Activated naive CD4-positive, alpha-beta T cell treated with anti-CD3 and anti-CD28 coated beads for 36 hours (primary cell): ENCODE measurements at regions not wholly inside any gene's neighbourhood (a gene's known extent, or its start where the extent isn't known, plus 50 kb on each side); places are given as distances from the start of the nearest gene placed in this dataset.

Experiments
- CTCF ChIA-PET: fragments of 350-600 bp; sonication (Branson Sonifier 250); formaldehyde crosslinking; loops from one replicate; lab custom pipeline; 2021; ENCODE audit warnings: antibody characterized with exemption; lab: Charles Lee
- DNase-seq: peaks from one replicate; pipeline ENCODE4 v3.0.0-alpha.2; 2020
- H3K27ac Mint-ChIP-seq: one replicate; pipeline ENCODE4 v1.8.0; 2021; ENCODE audit warnings: mild to moderate bottlenecking, mixed read lengths
- H3K27me3 Mint-ChIP-seq: one replicate; pipeline ENCODE4 v1.8.0; 2021; ENCODE audit warnings: low read depth, mixed read lengths
- H3K36me3 Mint-ChIP-seq: one replicate; pipeline ENCODE4 v1.8.0; 2021; ENCODE audit warnings: low read depth, mixed read lengths
- H3K4me1 Mint-ChIP-seq: one replicate; pipeline ENCODE4 v1.8.0; 2021; ENCODE audit warnings: low read depth, mixed read lengths
- H3K4me3 Mint-ChIP-seq: one replicate; pipeline ENCODE4 v1.8.0; 2021; ENCODE audit warnings: mild to moderate bottlenecking, moderate library complexity, mixed read lengths
- H3K9me3 Mint-ChIP-seq: one replicate; pipeline ENCODE4 v1.8.0; 2021; ENCODE audit warnings: mixed read lengths
- intact Hi-C: fragments of 100-400 bp; cut with micrococcal nuclease; formaldehyde crosslinking; loops from one replicate; pipeline ENCODE4 v1.15.1; 2023

DNA sequence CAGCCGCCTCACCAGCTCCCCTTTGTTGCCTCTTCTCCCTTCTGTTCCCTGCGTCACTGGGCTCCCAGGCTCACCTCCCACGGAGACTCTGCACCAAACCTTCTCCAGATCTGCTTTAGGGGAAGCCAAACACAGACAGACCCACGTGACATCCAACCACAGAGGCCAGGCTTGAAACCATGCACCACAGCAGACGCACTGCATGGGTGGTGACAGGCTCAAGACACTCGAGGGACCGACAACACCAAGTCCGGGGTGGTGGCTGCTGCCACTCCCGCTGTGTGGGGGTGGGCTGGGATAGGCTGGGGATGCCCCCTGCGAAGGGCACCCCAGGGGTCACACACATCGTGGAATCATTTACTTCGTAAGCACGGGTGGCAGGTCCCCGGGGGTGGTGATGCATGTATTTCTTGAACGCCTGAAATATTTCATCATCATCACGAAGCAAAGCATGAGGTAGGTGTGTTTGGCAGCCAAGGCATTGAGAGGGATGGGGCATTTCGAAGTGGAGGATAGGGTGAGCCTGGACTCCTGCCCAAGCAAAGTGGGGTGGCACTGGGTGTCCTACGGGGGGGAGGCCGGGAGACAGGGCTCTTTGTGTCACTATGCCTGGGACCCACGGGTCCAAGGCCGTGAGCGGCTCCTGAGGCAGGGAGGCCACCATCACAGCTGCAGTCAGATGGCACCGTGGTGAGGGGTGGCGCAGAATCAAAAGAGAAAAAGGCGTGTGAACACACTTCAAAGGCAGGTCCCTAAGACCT lies 66.8 kb upstream of the RFLNA start:
- CTCF ChIA-PET, result no interaction called here
- H3K36me3 Mint-ChIP-seq, result no peaks in the 10 kb centered on the region
- peaks cover 16% of the 10 kb centered on the region for H3K27me3 Mint-ChIP-seq
- peaks cover 9% of the 10 kb centered on the region for H3K4me1 Mint-ChIP-seq
- intact Hi-C loops, result no loop called here
- DNase-seq, result no peak
- peaks cover 9% of the 10 kb centered on the region for H3K9me3 Mint-ChIP-seq
- no peak overlapping the region for H3K4me3 Mint-ChIP-seq
- H3K27ac Mint-ChIP-seq, result no peak overlapping the region

- no peak for DNase-seq
- H3K9me3 Mint-ChIP-seq, result peaks cover 9% of the 10 kb centered on the region
- intact Hi-C loops, result no loop called here
- CTCF ChIA-PET, result no interaction called here
- no peak overlapping the region for H3K27ac Mint-ChIP-seq
- H3K4me1 Mint-ChIP-seq, result no peaks in the 10 kb centered on the region
- no peak overlapping the region for H3K4me3 Mint-ChIP-seq
- H3K36me3 Mint-ChIP-seq, result no peaks in the 10 kb centered on the region
- H3K27me3 Mint-ChIP-seq, result peaks cover 18% of the 10 kb centered on the region
Measured at GRCh38 chr12:124229520-124229919, 65.4 kb upstream of the RFLNA start.

DNA sequence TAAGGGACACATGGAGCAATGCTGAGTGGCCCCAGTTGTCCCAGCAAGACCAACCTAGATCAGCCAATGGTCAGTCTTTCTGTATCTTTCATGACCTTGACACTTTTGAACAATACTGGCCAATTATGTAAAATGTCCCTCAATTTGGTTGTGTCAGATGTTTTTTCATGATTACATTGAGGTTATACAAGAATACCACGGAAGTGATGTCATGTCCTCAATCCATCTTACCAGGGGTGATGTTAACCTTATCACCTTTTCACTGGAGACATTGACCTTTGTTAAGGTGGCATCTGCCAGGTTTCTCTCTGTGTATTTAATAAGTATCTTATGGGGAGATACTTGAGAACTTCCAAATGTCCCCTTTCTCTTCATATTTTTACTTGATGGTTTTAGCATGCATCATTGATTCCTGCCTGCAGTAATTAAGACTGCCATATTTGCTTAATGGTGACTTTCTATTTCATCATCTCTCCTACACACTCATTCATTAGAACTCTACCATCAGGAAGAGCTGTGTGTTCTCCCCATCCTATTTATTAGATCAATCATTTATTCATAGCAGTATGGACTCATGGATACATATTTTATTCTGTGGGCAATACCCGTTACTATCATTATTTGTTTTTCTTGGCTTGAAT lies 64.7 kb upstream of the RFLNA start:
- H3K27ac Mint-ChIP-seq, result no peak overlapping the region
- H3K4me1 Mint-ChIP-seq, result no peaks in the 10 kb centered on the region
- H3K36me3 Mint-ChIP-seq, result no peaks in the 10 kb centered on the region
- CTCF ChIA-PET, result no interaction called here
- H3K27me3 Mint-ChIP-seq, result peaks cover 16% of the 10 kb centered on the region
- peaks cover 12% of the 10 kb centered on the region for H3K9me3 Mint-ChIP-seq
- no peak for DNase-seq
- intact Hi-C loops, result no loop called here
- no peak overlapping the region for H3K4me3 Mint-ChIP-seq

GRCh38 chr12:124230789-124231188 lies 64.1 kb upstream of the RFLNA start:
- H3K27ac Mint-ChIP-seq, result no peak overlapping the region
- peaks cover 12% of the 10 kb centered on the region for H3K9me3 Mint-ChIP-seq
- CTCF ChIA-PET, result no interaction called here
- no peaks in the 10 kb centered on the region for H3K4me1 Mint-ChIP-seq
- H3K27me3 Mint-ChIP-seq, result peaks cover 10% of the 10 kb centered on the region
- no peaks in the 10 kb centered on the region for H3K36me3 Mint-ChIP-seq
- H3K4me3 Mint-ChIP-seq, result no peak overlapping the region
- DNase-seq, result no peak
- intact Hi-C loops, result no loop called here

DNA sequence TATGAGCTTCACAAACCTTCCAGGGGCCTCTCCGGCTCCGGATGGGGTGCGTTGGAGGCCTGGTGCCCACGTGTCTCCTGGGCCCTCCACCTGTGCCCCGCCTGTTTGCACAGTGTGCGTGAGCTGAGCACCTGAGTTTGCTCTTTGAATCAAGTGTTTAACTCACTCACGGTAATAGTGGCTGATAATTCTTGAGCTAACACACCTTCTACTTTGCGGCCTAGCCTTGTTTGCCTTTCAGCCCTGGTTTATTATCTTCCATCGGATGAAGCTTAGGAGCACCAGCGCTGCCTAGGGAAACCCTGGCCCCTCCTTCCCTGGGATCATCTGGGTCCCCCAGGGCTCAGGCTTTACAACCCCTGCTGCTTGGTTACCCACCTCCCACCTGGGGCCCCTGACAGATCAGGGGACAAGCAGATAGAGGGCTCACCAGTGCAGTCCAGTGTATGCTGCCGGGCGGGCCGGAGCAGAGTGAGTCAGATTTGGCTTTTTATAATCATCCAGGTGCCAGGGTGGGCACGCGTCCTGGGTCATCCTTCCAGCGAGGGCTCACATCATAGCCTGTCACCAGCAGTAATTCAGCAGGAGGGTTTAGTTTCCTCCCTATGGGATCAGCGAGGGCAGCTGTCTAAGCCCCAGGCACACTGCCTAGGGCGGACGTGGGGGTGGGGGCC lies 62.8 kb upstream of the RFLNA start:
- H3K27ac Mint-ChIP-seq, result no peak overlapping the region
- no peaks in the 10 kb centered on the region for H3K36me3 Mint-ChIP-seq
- H3K27me3 Mint-ChIP-seq, result peaks cover 6% of the 10 kb centered on the region
- H3K9me3 Mint-ChIP-seq, result peaks cover 12% of the 10 kb centered on the region
- CTCF ChIA-PET, result no interaction called here
- no peaks in the 10 kb centered on the region for H3K4me1 Mint-ChIP-seq
- intact Hi-C loops, result no loop called here
- no peak overlapping the region for H3K4me3 Mint-ChIP-seq
- DNase-seq, result no peak

GRCh38 chr12:124232654-124232987 lies 62.3 kb upstream of the RFLNA start:
- intact Hi-C loops, result no loop called here
- DNase-seq, result no peak
- H3K27ac Mint-ChIP-seq, result no peak overlapping the region
- CTCF ChIA-PET, result no interaction called here
- no peaks in the 10 kb centered on the region for H3K4me1 Mint-ChIP-seq
- H3K9me3 Mint-ChIP-seq, result peaks cover 12% of the 10 kb centered on the region
- peaks cover 6% of the 10 kb centered on the region for H3K27me3 Mint-ChIP-seq
- H3K36me3 Mint-ChIP-seq, result no peaks in the 10 kb centered on the region
- H3K4me3 Mint-ChIP-seq, result no peak overlapping the region

GRCh38 chr12:124233041-124233796 lies 61.7 kb upstream of the RFLNA start:
- Mint-ChIP-seq H3K27ac (no peak overlapping the region), H3K27me3 (peaks cover 5% of the 10 kb centered on the region), H3K4me1 (no peaks in the 10 kb centered on the region), H3K9me3 (peaks cover 12% of the 10 kb centered on the region), H3K4me3 (no peak overlapping the region), H3K36me3 (no peaks in the 10 kb centered on the region)
- no peak for DNase-seq
- intact Hi-C loops, result no loop called here
- CTCF ChIA-PET, result no interaction called here

GRCh38 chr12:124233846-124234640 lies 60.9 kb upstream of the RFLNA start:
- Mint-ChIP-seq H3K9me3 (peaks cover 12% of the 10 kb centered on the region), H3K27ac (no peak overlapping the region), H3K36me3 (no peaks in the 10 kb centered on the region), H3K27me3 (peaks cover 2% of the 10 kb centered on the region), H3K4me3 (no peak overlapping the region), H3K4me1 (no peaks in the 10 kb centered on the region)
- CTCF ChIA-PET, result no interaction called here
- intact Hi-C loops, result no loop called here
- DNase-seq, result no peak

GRCh38 chr12:124236625-124237031 lies 58.3 kb upstream of the RFLNA start:
- Mint-ChIP-seq H3K27me3 (peaks cover 2% of the 10 kb centered on the region), H3K36me3 (no peaks in the 10 kb centered on the region), H3K4me3 (no peak overlapping the region), H3K4me1 (no peaks in the 10 kb centered on the region), H3K9me3 (peaks cover 3% of the 10 kb centered on the region), H3K27ac (no peak overlapping the region)
- intact Hi-C loops, result no loop called here
- CTCF ChIA-PET, result no interaction called here
- DNase-seq, result no peak

DNA sequence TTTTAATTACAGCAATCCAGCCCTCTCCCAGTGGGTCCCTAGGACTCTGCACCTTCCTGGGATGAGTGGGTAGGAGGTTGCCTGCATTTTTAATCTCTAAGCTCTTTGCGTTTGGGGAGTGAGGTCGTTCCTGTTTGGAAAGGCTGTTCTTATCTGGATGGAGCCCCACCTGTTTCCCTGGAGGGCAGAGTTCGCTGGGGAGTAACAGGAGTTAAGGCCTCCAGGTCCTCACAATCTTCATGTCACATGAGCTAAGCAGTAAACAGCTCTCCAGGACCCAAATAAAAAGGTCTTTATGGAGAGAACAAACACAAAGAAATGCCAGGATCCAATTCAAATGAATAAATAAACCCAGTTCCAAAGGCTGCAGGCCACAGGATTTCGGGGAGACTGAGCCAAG lies 56.0 kb upstream of the RFLNA start:
- DNase-seq, result no peak
- intact Hi-C loops, result no loop called here
- no peaks in the 10 kb centered on the region for H3K4me1 Mint-ChIP-seq
- no peak overlapping the region for H3K4me3 Mint-ChIP-seq
- H3K27me3 Mint-ChIP-seq, result peaks cover 2% of the 10 kb centered on the region
- no peaks in the 10 kb centered on the region for H3K36me3 Mint-ChIP-seq
- CTCF ChIA-PET, result no interaction called here
- H3K9me3 Mint-ChIP-seq, result peaks cover 3% of the 10 kb centered on the region
- H3K27ac Mint-ChIP-seq, result no peak overlapping the region

- no peak for DNase-seq
- intact Hi-C loops, result no loop called here
- Mint-ChIP-seq H3K4me3 (no peak overlapping the region), H3K9me3 (no peaks in the 10 kb centered on the region), H3K4me1 (no peaks in the 10 kb centered on the region), H3K27me3 (peaks cover 2% of the 10 kb centered on the region), H3K36me3 (no peaks in the 10 kb centered on the region), H3K27ac (no peak overlapping the region)
- CTCF ChIA-PET, result no interaction called here
Measured at GRCh38 chr12:124240493-124240892, 54.4 kb upstream of the RFLNA start.
